ENCODE measurements at regions not wholly inside any gene's neighbourhood (a gene's known extent, or its start where the extent isn't known, plus 50 kb on each side); places are given as distances from the start of the nearest gene placed in this dataset.

GRCh38 chr7:52779004-52779403 is 256.4 kb upstream of the POM121L12 start:
- no peak for TF ChIP-seq TEAD4 (IDR thresholded peaks at IDR 0.05)
- no peak for TF ChIP-seq EGR1 (IDR thresholded peaks at IDR 0.05)
- no peak for TF ChIP-seq CEBPB (IDR thresholded peaks at IDR 0.05)
- TF ChIP-seq EP300 (IDR thresholded peaks at IDR 0.05; ENCODE audit: borderline replicate concordance): no peak
- no peak for TF ChIP-seq CREB1 (IDR thresholded peaks at IDR 0.05; ENCODE audit: low read depth)
- no peak for TF ChIP-seq REST (IDR thresholded peaks at IDR 0.05; ENCODE audit: low read depth)
- no peak for TF ChIP-seq YY1 (IDR thresholded peaks at IDR 0.05; ENCODE audit: low read depth)

Measured in Ishikawa (cell line).